ENCODE measurements at regions not wholly inside any gene's neighbourhood (a gene's known extent, or its start where the extent isn't known, plus 50 kb on each side); places are given as distances from the start of the nearest gene placed in this dataset.
"Not testable (repeated sequence)": the region's sequence is repeated elsewhere in the genome, so short reads cannot be mapped to it uniquely, and the experiment has no call there.

DNA sequence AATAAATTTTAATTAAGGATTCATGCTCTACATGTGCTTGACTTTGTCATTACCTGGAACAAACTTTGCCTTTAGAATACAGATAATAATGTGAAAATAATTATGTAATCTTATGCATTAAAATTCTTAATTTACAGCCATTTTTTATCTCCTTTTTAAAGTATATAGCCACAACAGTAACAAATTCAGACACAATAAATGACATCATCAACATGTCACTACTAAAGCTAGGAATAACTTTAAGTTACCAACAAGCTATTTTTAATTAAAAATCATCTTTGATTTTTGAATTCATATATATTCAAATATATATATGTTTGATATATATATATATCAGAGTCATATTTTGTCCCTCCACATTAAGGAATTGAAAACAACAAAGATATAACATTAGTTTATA lies 107.7 kb downstream of the MAD2L1 start:
- DNase-seq (ENCODE audit: low read depth), result no peak
- no peak overlapping the region for H3K4me3 ChIP-seq (ENCODE audit: low read depth, low read length)
- TF ChIP-seq, protein P1, sequence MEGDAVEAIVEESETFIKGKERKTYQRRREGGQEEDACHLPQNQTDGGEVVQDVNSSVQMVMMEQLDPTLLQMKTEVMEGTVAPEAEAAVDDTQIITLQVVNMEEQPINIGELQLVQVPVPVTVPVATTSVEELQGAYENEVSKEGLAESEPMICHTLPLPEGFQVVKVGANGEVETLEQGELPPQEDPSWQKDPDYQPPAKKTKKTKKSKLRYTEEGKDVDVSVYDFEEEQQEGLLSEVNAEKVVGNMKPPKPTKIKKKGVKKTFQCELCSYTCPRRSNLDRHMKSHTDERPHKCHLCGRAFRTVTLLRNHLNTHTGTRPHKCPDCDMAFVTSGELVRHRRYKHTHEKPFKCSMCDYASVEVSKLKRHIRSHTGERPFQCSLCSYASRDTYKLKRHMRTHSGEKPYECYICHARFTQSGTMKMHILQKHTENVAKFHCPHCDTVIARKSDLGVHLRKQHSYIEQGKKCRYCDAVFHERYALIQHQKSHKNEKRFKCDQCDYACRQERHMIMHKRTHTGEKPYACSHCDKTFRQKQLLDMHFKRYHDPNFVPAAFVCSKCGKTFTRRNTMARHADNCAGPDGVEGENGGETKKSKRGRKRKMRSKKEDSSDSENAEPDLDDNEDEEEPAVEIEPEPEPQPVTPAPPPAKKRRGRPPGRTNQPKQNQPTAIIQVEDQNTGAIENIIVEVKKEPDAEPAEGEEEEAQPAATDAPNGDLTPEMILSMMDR (IDR thresholded peaks at IDR 0.05; ENCODE audit: insufficient read depth, low read depth, low read length), result no peak

DNA sequence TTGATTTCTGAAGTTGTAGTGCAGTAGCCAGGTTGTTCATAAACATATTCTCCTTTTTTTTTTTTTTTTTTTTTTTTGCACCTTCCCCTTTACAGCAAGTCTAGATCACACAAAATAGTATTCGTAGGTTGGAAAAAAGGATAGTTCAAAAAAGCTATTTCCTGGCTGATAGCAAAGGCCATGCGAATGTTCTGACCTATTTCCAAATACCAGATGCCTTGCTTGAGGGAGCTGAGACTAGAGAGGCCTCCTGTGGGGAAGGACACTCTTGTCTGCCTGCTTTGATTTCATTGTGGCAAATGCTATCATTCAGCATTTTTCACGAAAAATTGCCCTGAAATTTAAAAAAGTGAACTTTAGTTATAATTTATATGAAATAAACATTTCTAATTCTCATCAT lies 111.4 kb downstream of the MAD2L1 start:
- peak; percentile 54 for DNase-seq (ENCODE audit: low read depth)

DNA sequence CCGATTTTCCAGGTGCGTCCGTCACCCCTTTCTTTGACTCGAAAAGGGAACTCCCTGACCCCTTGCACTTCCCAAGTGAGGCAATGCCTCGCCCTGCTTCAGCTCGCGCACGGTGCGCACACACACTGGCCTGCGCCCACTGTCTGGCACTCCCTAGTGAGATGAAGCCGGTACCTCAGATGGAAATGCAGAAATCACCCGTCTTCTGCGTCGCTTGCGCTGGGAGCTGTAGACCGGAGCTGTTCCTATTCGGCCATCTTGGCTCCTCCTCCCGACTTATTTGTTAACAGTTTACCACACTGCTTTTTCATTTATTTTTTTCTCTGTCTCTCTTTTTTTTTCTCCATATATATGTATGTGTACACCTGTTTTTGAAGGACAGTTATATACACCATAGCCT lies 112.2 kb downstream of the MAD2L1 start:
- not testable (repeated sequence) for H3K4me3 ChIP-seq (ENCODE audit: low read depth, low read length)

More for the DNA sequence above, 111.4 kb downstream of the MAD2L1 start:
- H3K4me3 ChIP-seq (ENCODE audit: low read depth, low read length), result no peak overlapping the region
- TF ChIP-seq, protein P1 (IDR thresholded peaks at IDR 0.05; ENCODE audit: insufficient read depth, low read depth, low read length), result no peak

DNA sequence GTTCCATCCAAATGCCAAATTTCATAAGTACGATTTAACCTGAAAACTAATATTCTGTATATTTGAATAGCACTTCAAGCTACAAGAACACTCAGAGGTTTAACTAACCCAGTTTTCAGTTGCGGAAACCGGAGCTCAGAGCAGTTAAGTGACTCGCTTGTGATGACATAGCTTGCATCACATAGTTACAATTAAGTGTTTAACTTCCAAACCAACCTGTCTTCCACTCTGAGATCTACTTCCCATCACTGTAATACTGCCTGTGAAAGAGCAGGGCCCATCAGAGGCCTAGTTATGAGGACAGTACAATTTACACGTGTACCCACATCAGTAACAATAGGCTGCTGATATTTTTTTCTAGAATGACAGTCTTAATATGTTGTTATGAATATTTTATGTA lies 120.3 kb downstream of the MAD2L1 start:
- DNase-seq (ENCODE audit: low read depth), result no peak
- no peak overlapping the region for H3K4me3 ChIP-seq (ENCODE audit: low read depth, low read length)
- TF ChIP-seq, protein P1 (IDR thresholded peaks at IDR 0.05; ENCODE audit: insufficient read depth, low read depth, low read length), result no peak

More for the DNA sequence above, 112.2 kb downstream of the MAD2L1 start:
- not testable (repeated sequence) for DNase-seq (ENCODE audit: low read depth)

DNA sequence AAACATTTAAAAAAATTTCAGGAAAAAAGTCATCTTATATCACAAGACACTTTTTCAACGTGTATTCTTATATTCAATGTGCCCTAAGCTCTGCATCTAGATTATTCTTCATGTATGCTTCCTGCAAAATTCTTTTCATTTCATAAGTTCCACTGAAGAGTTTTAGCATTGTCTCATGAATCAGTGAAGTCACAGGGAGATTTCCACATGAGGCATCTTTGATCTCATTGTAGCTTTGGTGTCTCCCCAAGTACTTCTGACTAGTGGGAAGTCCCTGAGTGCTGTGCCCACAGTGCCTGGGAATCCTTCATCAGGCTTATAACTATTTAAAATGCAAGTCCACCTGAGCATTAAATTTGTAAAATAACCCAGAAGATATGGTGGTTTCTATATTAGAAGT lies 123.8 kb downstream of the MAD2L1 start:
- DNase-seq (ENCODE audit: low read depth), result no peak
- TF ChIP-seq, protein P1 (IDR thresholded peaks at IDR 0.05; ENCODE audit: insufficient read depth, low read depth, low read length), result no peak
- no peak overlapping the region for H3K4me3 ChIP-seq (ENCODE audit: low read depth, low read length)

DNA sequence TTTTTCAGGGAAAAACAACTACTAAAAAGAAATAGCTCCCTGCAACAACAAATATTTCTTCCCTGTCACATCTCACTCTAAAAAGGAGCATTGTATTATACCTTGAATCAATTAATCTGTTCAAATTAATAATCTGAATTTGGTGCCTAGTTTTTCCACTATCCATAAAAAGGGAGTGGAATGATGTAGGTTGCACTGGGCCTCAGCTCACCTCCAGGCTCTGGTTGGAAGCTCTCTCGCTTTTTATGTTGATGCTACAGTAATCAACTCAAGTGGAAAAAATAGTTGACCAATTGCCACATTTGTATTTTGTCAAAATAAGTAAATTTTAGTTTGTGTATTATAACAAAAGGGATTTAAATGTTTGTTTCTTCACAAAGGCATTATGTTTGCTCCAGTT lies 126.1 kb downstream of the MAD2L1 start:
- DNase-seq (ENCODE audit: low read depth), result no peak

DNA sequence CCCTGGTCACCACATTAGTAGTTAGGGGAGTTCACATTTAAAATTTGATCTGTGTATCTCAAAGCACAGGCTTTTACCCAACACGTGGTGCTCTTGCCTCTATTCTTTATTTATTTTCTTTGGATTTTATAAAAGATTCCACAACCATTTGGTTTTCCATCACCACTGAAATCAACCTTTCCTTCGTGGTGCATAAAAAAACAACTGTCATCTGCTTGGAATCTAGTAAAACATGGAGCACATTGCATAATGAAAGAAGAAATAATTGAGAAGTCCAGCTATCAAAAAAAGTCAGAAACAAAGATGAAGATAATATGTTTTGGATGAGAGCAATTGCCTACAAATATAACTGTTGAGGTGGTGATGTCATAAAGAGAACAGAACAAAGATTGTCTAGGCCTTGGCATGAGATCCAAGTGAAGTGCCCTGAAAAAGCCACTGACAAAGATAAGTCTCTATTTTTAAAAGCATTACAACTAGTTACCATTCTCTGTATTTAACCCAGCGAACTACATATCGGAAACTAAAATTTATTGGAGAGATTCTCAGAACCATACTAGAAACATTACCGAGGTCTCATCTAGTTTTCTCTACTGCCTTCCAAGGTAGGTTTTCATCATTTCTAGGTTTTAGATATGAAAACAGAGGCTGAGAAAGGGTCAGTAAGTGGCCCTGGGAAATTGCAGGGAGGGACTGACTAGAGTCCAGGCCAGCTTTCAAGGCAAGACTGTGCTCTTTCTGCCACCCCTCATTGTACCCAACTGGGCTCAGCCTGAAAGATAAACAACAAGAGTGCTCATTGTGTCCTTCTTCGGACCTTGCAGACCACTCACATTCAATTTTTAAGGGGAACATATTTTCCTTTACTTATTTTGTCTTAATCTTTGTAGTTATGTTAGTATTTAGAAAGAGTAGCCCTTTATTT lies 127.3 kb downstream of the MAD2L1 start:
- TF ChIP-seq, protein P1 (IDR thresholded peaks at IDR 0.05; ENCODE audit: insufficient read depth, low read depth, low read length), result no peak
- no peak overlapping the region for H3K4me3 ChIP-seq (ENCODE audit: low read depth, low read length)
- DNase-seq (ENCODE audit: low read depth), result no peak

More for the DNA sequence above, 126.1 kb downstream of the MAD2L1 start:
- no peak overlapping the region for H3K4me3 ChIP-seq (ENCODE audit: low read depth, low read length)
- TF ChIP-seq, protein P1 (IDR thresholded peaks at IDR 0.05; ENCODE audit: insufficient read depth, low read depth, low read length), result no peak
